D721Med (cell line): ENCODE measurements at regions not wholly inside any gene's neighbourhood (a gene's known extent, or its start where the extent isn't known, plus 50 kb on each side); places are given as distances from the start of the nearest gene placed in this dataset.
"Not testable (repeated sequence)": the region's sequence is repeated elsewhere in the genome, so short reads cannot be mapped to it uniquely, and the experiment has no call there.

ENCODE experiments used
- DNase-seq: peaks from one replicate; pipeline ENCODE4 v3.0.0; 2011; ENCODE audit warnings: low spot score; ENCODE audit not compliant: insufficient read length
- FAIRE-seq: peaks from 2 replicates; lab custom pipeline; 2011; peaks lifted over from hg19 to GRCh38; lab: Jason Lieb, UNC
- CTCF ChIP-seq: IDR thresholded peaks from 2 replicates; pipeline ENCODE4 v1.5.1; 2012; ENCODE audit warnings: mild to moderate bottlenecking, control low read depth; ENCODE audit not compliant: insufficient read depth; ENCODE audit errors: missing control alignments

DNA sequence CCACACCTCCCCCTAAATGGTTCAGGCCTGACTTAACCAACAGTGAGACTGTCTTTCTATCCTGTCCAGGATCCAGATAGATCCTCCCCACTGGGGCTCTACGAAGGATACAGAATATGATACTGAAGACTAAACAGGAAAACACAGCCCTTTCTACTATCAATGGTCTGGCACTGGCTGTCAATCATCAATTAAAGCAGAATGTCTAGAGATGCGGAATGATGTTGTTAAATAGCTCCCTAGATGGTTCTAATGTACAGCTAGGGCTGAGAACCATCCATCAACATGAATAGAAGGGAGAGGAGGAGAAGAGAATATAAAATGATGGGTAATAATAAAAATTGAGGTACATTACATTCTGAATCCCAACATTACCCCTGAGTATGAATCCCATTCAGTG lies 314.3 kb upstream of the CELF2 start:
- FAIRE-seq (no peak), DNase-seq (no peak)
- no peak for TF ChIP-seq CTCF

GRCh38 chr10:10712155-10712704 lies 305.4 kb upstream of the CELF2 start:
- DNase-seq (no peak), FAIRE-seq (no peak)
- TF ChIP-seq CTCF = no peak

- TF ChIP-seq CTCF = no peak
- FAIRE-seq = no peak
- no peak for DNase-seq
Measured at GRCh38 chr10:10714327-10714726, 303.3 kb upstream of the CELF2 start.

GRCh38 chr10:10716972-10717371 lies 300.7 kb upstream of the CELF2 start:
- TF ChIP-seq CTCF = no peak
- FAIRE-seq (no peak), DNase-seq (no peak)

- DNase-seq = no peak
- TF ChIP-seq CTCF = no peak
- no peak for FAIRE-seq
Measured at GRCh38 chr10:10722422-10722821, 295.2 kb upstream of the CELF2 start.

DNA sequence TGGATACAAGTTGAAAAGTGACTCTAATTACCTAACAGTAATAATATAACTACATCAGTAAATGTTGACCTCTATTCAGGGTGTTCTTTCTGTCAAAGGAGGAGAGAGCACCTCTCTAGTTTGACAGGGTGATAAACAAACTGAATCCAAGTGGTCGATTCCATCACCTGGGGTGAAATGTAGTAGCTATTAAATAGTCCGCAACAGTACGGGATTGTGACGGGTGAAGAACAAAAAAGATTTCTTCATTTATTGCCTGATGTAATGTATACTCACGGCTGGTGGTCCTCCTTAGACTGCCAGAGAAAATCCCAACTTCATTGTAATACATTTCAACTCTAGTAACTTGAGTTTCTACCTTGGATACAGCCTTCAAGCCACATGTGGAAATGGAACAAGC lies 292.5 kb upstream of the CELF2 start:
- DNase-seq (no peak), FAIRE-seq (no peak)
- TF ChIP-seq CTCF = no peak

- TF ChIP-seq CTCF = no peak
- FAIRE-seq = no peak
- DNase-seq = no peak
Measured at GRCh38 chr10:10726101-10726500, 291.6 kb upstream of the CELF2 start.

GRCh38 chr10:10727411-10727810 lies 290.3 kb upstream of the CELF2 start:
- FAIRE-seq, DNase-seq: not testable (repeated sequence)
